Gastrocnemius medialis (tissue), 4 donors: ENCODE measurements at regions not wholly inside any gene's neighbourhood (a gene's known extent, or its start where the extent isn't known, plus 50 kb on each side); places are given as distances from the start of the nearest gene placed in this dataset.

ENCODE experiments used
- ATAC-seq, 2 donors: fragments of 150-250 bp; one replicate each; pipeline ENCODE4 v1.9.1; 2016
- DNase-seq, 2 donors: peaks; one replicate each; pipeline ENCODE4 v3.0.0-alpha.2; 2019
- H3K27ac ChIP-seq, 4 donors: fragments of 200-600 bp; sonication (generic); 1 replicate in 1 of 4; 2 replicates in 3 of 4; pipeline ENCODE4 v1.5.1; 2016 to 2018; ENCODE audit warnings: mild to moderate bottlenecking in 2 of 4, moderate library complexity in 1 of 4
- H3K27me3 ChIP-seq, 3 donors: fragments of 200-600 bp; sonication (generic) in 2 of 3; 1 replicate in 1 of 3; 2 replicates in 2 of 3; pipeline versions ENCODE4 v1.5.1 to v1.6.0; 2016 to 2019; ENCODE audit warnings: mild to moderate bottlenecking in 1 of 3, moderate library complexity in 1 of 3
- H3K36me3 ChIP-seq, 2 donors: fragments of 200-600 bp; sonication (generic) in 1 of 2; one replicate each; pipeline ENCODE4 v1.5.1; 2017 to 2018
- H3K4me1 ChIP-seq, 2 donors: fragments of 200-600 bp; sonication (generic) in 1 of 2; one replicate each; pipeline ENCODE4 v1.5.1; 2016 to 2017; ENCODE audit warnings: mild to moderate bottlenecking in 2 of 2
- H3K4me3 ChIP-seq, 4 donors: fragments of 200-600 bp; sonication (generic) in 3 of 4; 1 replicate in 1 of 4; 2 replicates in 3 of 4; pipeline ENCODE4 v1.5.1; 2016 to 2019; ENCODE audit warnings: mild to moderate bottlenecking in 2 of 4
- H3K9me3 ChIP-seq, 3 donors: fragments of 200-600 bp; sonication (generic) in 2 of 3; 1 replicate in 1 of 3; 2 replicates in 2 of 3; pipeline ENCODE4 v1.5.1; 2016 to 2019
- CTCF ChIP-seq, 5 experiments: fragments of 450-650 bp in 3 of 5; fragments of 200-600 bp in 2 of 5; sonication (generic) in 2 of 5; IDR thresholded peaks in 4 of 5; conservative IDR thresholded peaks in 1 of 5; 1 replicate in 4 of 5; 2 replicates in 1 of 5; pipeline ENCODE4 v1.5.1; 2016 to 2019; ENCODE audit warnings: antibody characterized with exemption in 5 of 5, mild to moderate bottlenecking in 3 of 5, moderate library complexity in 3 of 5
- POLR2A ChIP-seq, 2 donors: fragments of 450-650 bp; IDR thresholded peaks; one replicate each; pipeline ENCODE4 v1.6.1; 2017; ENCODE audit warnings: antibody characterized with exemption in 2 of 2, mild to moderate bottlenecking in 2 of 2, moderate library complexity in 2 of 2
- in situ Hi-C, 4 donors: fragments of 200-750 bp; cut with MboI; loops; one replicate each; pipeline versions ENCODE4 v1.15.0 to v1.8.0; 2017; ENCODE audit warnings: low sequenced_read_pairs in 4 of 4
- intact Hi-C: fragments of 100-400 bp; cut with DNase I; formaldehyde crosslinking; loops from one replicate; pipeline ENCODE4 v1.15.1; 2023; ENCODE audit warnings: low total_unique reads

GRCh38 chr21:30963502-30963901 lies 74.8 kb downstream of the KRTAP19-8 start:
- TF ChIP-seq POLR2A (IDR thresholded peaks at IDR 0.05) (no peak), CTCF (IDR thresholded peaks at IDR 0.05 in 4 of 5, conservative IDR thresholded peaks at IDR 0.05 in 1 of 5) (no peak)
- H3K36me3 ChIP-seq: no peaks in the 10 kb centered on the region
- DNase-seq (no peak), ATAC-seq (no peak)
- no peak overlapping the region for H3K27ac ChIP-seq
- intact Hi-C loops: no loop called here
- no peaks in the 10 kb centered on the region for H3K27me3 ChIP-seq
- no peaks in the 10 kb centered on the region for H3K9me3 ChIP-seq
- in situ Hi-C loops: no loop called here
- no peaks in the 10 kb centered on the region for H3K4me1 ChIP-seq
- H3K4me3 ChIP-seq: no peak overlapping the region

- ATAC-seq: no peak
- in situ Hi-C loops: no loop called here
- Histone ChIP-seq H3K27me3 (no peaks in the 10 kb centered on the region), H3K4me1 (no peaks in the 10 kb centered on the region), H3K27ac (no peak overlapping the region), H3K36me3 (no peaks in the 10 kb centered on the region), H3K4me3 (no peak overlapping the region), H3K9me3 (no peaks in the 10 kb centered on the region)
- intact Hi-C loops: no loop called here
- TF ChIP-seq CTCF (IDR thresholded peaks at IDR 0.05 in 4 of 5, conservative IDR thresholded peaks at IDR 0.05 in 1 of 5): no peak
- no peak for TF ChIP-seq POLR2A (IDR thresholded peaks at IDR 0.05)
- no peak for DNase-seq
Measured at GRCh38 chr21:30962013-30962412, 76.3 kb downstream of the KRTAP19-8 start.

- TF ChIP-seq POLR2A (IDR thresholded peaks at IDR 0.05) (no peak), CTCF (IDR thresholded peaks at IDR 0.05 in 4 of 5, conservative IDR thresholded peaks at IDR 0.05 in 1 of 5) (no peak)
- in situ Hi-C loops (no loop called here), intact Hi-C loops (no loop called here)
- Histone ChIP-seq H3K36me3 (no peaks in the 10 kb centered on the region), H3K9me3 (no peaks in the 10 kb centered on the region), H3K27ac (no peak overlapping the region), H3K27me3 (no peaks in the 10 kb centered on the region), H3K4me3 (no peak overlapping the region), H3K4me1 (no peaks in the 10 kb centered on the region)
- DNase-seq (no peak), ATAC-seq (no peak)
Measured at GRCh38 chr21:30958741-30959140, 77.4 kb upstream of the KRTAP11-1 start.

- H3K9me3 ChIP-seq: no peaks in the 10 kb centered on the region
- H3K4me3 ChIP-seq: no peak overlapping the region
- DNase-seq (no peak), ATAC-seq (no peak)
- no peaks in the 10 kb centered on the region for H3K27me3 ChIP-seq
- no peaks in the 10 kb centered on the region for H3K36me3 ChIP-seq
- no peak overlapping the region for H3K27ac ChIP-seq
- no peak for TF ChIP-seq POLR2A (IDR thresholded peaks at IDR 0.05)
- TF ChIP-seq CTCF (IDR thresholded peaks at IDR 0.05 in 4 of 5, conservative IDR thresholded peaks at IDR 0.05 in 1 of 5): no peak
- intact Hi-C loops (no loop called here), in situ Hi-C loops (no loop called here)
- H3K4me1 ChIP-seq: no peaks in the 10 kb centered on the region
Measured at GRCh38 chr21:30957010-30957409, 75.6 kb upstream of the KRTAP11-1 start.

GRCh38 chr21:30953605-30954004 lies 72.2 kb upstream of the KRTAP11-1 start:
- DNase-seq (no peak), ATAC-seq (no peak)
- H3K36me3 ChIP-seq: no peaks in the 10 kb centered on the region
- intact Hi-C loops (no loop called here), in situ Hi-C loops (no loop called here)
- no peak overlapping the region for H3K27ac ChIP-seq
- H3K4me1 ChIP-seq: no peaks in the 10 kb centered on the region
- H3K4me3 ChIP-seq: no peak overlapping the region
- H3K27me3 ChIP-seq: no peaks in the 10 kb centered on the region
- TF ChIP-seq CTCF (IDR thresholded peaks at IDR 0.05 in 4 of 5, conservative IDR thresholded peaks at IDR 0.05 in 1 of 5): no peak
- no peak for TF ChIP-seq POLR2A (IDR thresholded peaks at IDR 0.05)
- H3K9me3 ChIP-seq: no peaks in the 10 kb centered on the region
